Astrocyte (in vitro differentiated cells and primary cell): ENCODE measurements at regions not wholly inside any gene's neighbourhood (a gene's known extent, or its start where the extent isn't known, plus 50 kb on each side); places are given as distances from the start of the nearest gene placed in this dataset.

Source experiments
- DNase-seq: peaks from one replicate; pipeline ENCODE4 v3.0.0-alpha.2; 2010; ENCODE audit warnings: low read depth
- FAIRE-seq: peaks from 2 replicates; lab custom pipeline; 2011; peaks lifted over from hg19 to GRCh38; lab: Jason Lieb, UNC
- H2AFZ ChIP-seq: 2 replicates; pipeline ENCODE4 v1.6.0; 2012; ENCODE audit warnings: low read depth, low read length, inconsistent platforms
- H3K27ac ChIP-seq: 2 replicates; pipeline ENCODE4 v1.5.1; 2011; ENCODE audit warnings: low read depth, low read length, inconsistent platforms
- H3K27me3 ChIP-seq: 2 replicates; pipeline ENCODE4 v1.6.0; 2011; ENCODE audit warnings: low read length, inconsistent platforms; ENCODE audit not compliant: insufficient read depth
- H3K36me3 ChIP-seq: 2 replicates; pipeline ENCODE4 v1.5.1; 2011; ENCODE audit warnings: low read length, inconsistent platforms; ENCODE audit not compliant: insufficient read depth
- H3K4me1 ChIP-seq: 2 replicates; pipeline ENCODE4 v1.5.1; 2011; ENCODE audit warnings: low read length, inconsistent platforms; ENCODE audit not compliant: insufficient read depth
- H3K4me2 ChIP-seq: 2 replicates; pipeline ENCODE4 v1.6.0; 2012; ENCODE audit warnings: low read length, inconsistent platforms
- H3K4me3 ChIP-seq: 2 replicates; pipeline ENCODE4 v1.5.1; 2011; ENCODE audit warnings: low read depth, mild to moderate bottlenecking, low read length, inconsistent platforms; ENCODE audit not compliant: insufficient read depth
- H3K79me2 ChIP-seq: 2 replicates; pipeline ENCODE4 v1.6.0; 2012; ENCODE audit warnings: mild to moderate bottlenecking, low read length, inconsistent platforms; ENCODE audit not compliant: insufficient read depth
- H3K9ac ChIP-seq: 2 replicates; pipeline ENCODE4 v1.6.0; 2012; ENCODE audit warnings: mild to moderate bottlenecking, low read length, inconsistent platforms
- H3K9me3 ChIP-seq: 2 replicates; pipeline ENCODE4 v1.5.1; 2012; ENCODE audit warnings: low read depth, mild to moderate bottlenecking, low read length, inconsistent platforms; ENCODE audit not compliant: insufficient read depth
- H4K20me1 ChIP-seq: 2 replicates; pipeline ENCODE4 v1.6.0; 2012; ENCODE audit warnings: low read length, inconsistent platforms; ENCODE audit not compliant: insufficient read depth
- H3K27ac Mint-ChIP-seq: one replicate; pipeline ENCODE4 v1.8.0; 2021; ENCODE audit warnings: mild to moderate bottlenecking, mixed read lengths; ENCODE audit not compliant: unreplicated experiment
- H3K27me3 Mint-ChIP-seq: one replicate; pipeline ENCODE4 v1.8.0; 2021; ENCODE audit warnings: low read depth, mixed read lengths; ENCODE audit not compliant: unreplicated experiment
- H3K36me3 Mint-ChIP-seq: one replicate; pipeline ENCODE4 v1.8.0; 2021; ENCODE audit warnings: low read depth, mixed read lengths; ENCODE audit not compliant: unreplicated experiment
- H3K4me1 Mint-ChIP-seq: one replicate; pipeline ENCODE4 v1.8.0; 2021; ENCODE audit warnings: low read depth, mixed read lengths; ENCODE audit not compliant: unreplicated experiment
- H3K4me3 Mint-ChIP-seq: one replicate; pipeline ENCODE4 v1.8.0; 2021; ENCODE audit warnings: mild to moderate bottlenecking, moderate library complexity, mixed read lengths; ENCODE audit not compliant: unreplicated experiment
- H3K9me3 Mint-ChIP-seq: one replicate; pipeline ENCODE4 v1.8.0; 2021; ENCODE audit warnings: mild to moderate bottlenecking, mixed read lengths; ENCODE audit not compliant: unreplicated experiment
- EZH2 ChIP-seq: IDR thresholded peaks from 2 replicates; pipeline ENCODE4 v1.6.1; 2012; ENCODE audit warnings: mild to moderate bottlenecking, low read length, inconsistent platforms; ENCODE audit not compliant: insufficient read depth
- TF ChIP-seq, protein P1 (sequence below): IDR thresholded peaks from 2 replicates; pipeline ENCODE4 v1.5.1; 2011; ENCODE audit warnings: low read depth, mild to moderate bottlenecking, inconsistent platforms, low read length, moderate library complexity; ENCODE audit not compliant: insufficient read depth

DNA sequence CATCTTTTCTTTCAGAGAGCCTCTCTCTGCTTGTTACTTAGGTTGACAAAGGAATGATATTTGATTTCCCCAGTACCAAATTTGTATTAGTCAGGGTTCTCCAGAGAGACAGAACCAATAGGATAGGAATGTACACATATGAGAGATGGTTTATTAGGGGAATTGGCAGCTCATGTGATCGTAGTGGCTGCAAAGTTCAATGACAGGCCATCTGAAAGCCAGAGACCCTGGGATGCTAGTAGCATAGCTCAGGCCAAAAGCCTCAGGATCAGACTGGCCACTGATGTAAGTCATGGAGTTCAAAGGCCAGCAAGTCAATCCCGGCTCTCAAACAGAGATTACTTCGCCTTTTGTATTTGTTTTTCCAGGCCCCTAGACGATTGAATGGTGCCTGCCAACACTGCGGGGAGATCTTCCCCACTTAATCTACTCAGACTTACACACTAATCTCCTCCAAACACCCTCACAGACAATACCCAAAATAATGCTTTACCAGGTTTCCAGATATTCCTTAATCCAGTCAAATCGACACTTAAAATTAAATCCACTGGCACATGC lies 215.5 kb downstream of the ALDH8A1 start:
- H3K27ac Mint-ChIP-seq, result no peak overlapping the region
- TF ChIP-seq, protein P1, sequence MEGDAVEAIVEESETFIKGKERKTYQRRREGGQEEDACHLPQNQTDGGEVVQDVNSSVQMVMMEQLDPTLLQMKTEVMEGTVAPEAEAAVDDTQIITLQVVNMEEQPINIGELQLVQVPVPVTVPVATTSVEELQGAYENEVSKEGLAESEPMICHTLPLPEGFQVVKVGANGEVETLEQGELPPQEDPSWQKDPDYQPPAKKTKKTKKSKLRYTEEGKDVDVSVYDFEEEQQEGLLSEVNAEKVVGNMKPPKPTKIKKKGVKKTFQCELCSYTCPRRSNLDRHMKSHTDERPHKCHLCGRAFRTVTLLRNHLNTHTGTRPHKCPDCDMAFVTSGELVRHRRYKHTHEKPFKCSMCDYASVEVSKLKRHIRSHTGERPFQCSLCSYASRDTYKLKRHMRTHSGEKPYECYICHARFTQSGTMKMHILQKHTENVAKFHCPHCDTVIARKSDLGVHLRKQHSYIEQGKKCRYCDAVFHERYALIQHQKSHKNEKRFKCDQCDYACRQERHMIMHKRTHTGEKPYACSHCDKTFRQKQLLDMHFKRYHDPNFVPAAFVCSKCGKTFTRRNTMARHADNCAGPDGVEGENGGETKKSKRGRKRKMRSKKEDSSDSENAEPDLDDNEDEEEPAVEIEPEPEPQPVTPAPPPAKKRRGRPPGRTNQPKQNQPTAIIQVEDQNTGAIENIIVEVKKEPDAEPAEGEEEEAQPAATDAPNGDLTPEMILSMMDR, result no peak
- no peak for TF ChIP-seq EZH2

GRCh38 chr6:134733801-134734200 lies 216.1 kb downstream of the ALDH8A1 start:
- Histone ChIP-seq H3K4me1 (no peaks in the 10 kb centered on the region), H3K27ac (no peak overlapping the region), H3K79me2 (no peaks in the 10 kb centered on the region), H3K4me2 (no peak overlapping the region), H2AFZ (no peak overlapping the region), H3K36me3 (no peaks in the 10 kb centered on the region), H3K27me3 (no peaks in the 10 kb centered on the region), H3K4me3 (no peak overlapping the region), H3K9me3 (no peaks in the 10 kb centered on the region), H4K20me1 (no peaks in the 10 kb centered on the region), H3K9ac (no peak overlapping the region)
- H3K4me1 Mint-ChIP-seq, result peaks cover 7% of the 10 kb centered on the region
- H3K27me3 Mint-ChIP-seq, result peaks cover 1% of the 10 kb centered on the region
- FAIRE-seq (no peak), DNase-seq (no peak)
- TF ChIP-seq, protein P1, result no peak
- no peak for TF ChIP-seq EZH2
- H3K36me3 Mint-ChIP-seq, result no peaks in the 10 kb centered on the region
- no peak overlapping the region for H3K27ac Mint-ChIP-seq
- H3K4me3 Mint-ChIP-seq, result no peak overlapping the region
- no peaks in the 10 kb centered on the region for H3K9me3 Mint-ChIP-seq

More for the DNA sequence above, 215.5 kb downstream of the ALDH8A1 start:
- no peaks in the 10 kb centered on the region for H3K9me3 Mint-ChIP-seq
- Histone ChIP-seq H4K20me1 (no peaks in the 10 kb centered on the region), H3K9me3 (no peaks in the 10 kb centered on the region), H3K27me3 (no peaks in the 10 kb centered on the region), H2AFZ (no peak overlapping the region), H3K9ac (no peak overlapping the region), H3K36me3 (no peaks in the 10 kb centered on the region), H3K4me1 (no peaks in the 10 kb centered on the region), H3K4me2 (no peak overlapping the region), H3K79me2 (no peaks in the 10 kb centered on the region), H3K4me3 (no peak overlapping the region), H3K27ac (no peak overlapping the region)
- H3K27me3 Mint-ChIP-seq, result peaks cover 1% of the 10 kb centered on the region
- no peak overlapping the region for H3K4me3 Mint-ChIP-seq
- no peaks in the 10 kb centered on the region for H3K36me3 Mint-ChIP-seq
- DNase-seq, result no peak
- no peak for FAIRE-seq
- peaks cover 8% of the 10 kb centered on the region for H3K4me1 Mint-ChIP-seq

GRCh38 chr6:134732763-134733162 lies 217.1 kb downstream of the ALDH8A1 start:
- H3K4me2 ChIP-seq, result no peak overlapping the region
- H2AFZ ChIP-seq, result no peak overlapping the region
- no peaks in the 10 kb centered on the region for H3K36me3 Mint-ChIP-seq
- H3K27ac ChIP-seq, result no peak overlapping the region
- DNase-seq, result no peak
- no peak overlapping the region for H3K27ac Mint-ChIP-seq
- H3K36me3 ChIP-seq, result no peaks in the 10 kb centered on the region
- no peak overlapping the region for H3K9ac ChIP-seq
- no peak for TF ChIP-seq EZH2
- TF ChIP-seq, protein P1, result no peak
- H3K4me1 Mint-ChIP-seq, result peaks cover 7% of the 10 kb centered on the region
- FAIRE-seq, result peak; percentile 29
- H3K27me3 ChIP-seq, result no peaks in the 10 kb centered on the region
- no peaks in the 10 kb centered on the region for H3K9me3 ChIP-seq
- peaks cover 1% of the 10 kb centered on the region for H3K27me3 Mint-ChIP-seq
- no peaks in the 10 kb centered on the region for H3K9me3 Mint-ChIP-seq
- no peak overlapping the region for H3K4me3 Mint-ChIP-seq
- H3K4me1 ChIP-seq, result no peaks in the 10 kb centered on the region
- H3K79me2 ChIP-seq, result no peaks in the 10 kb centered on the region
- no peaks in the 10 kb centered on the region for H4K20me1 ChIP-seq
- H3K4me3 ChIP-seq, result no peak overlapping the region
